Naive thymus-derived CD4-positive, alpha-beta T cell (primary cell): ENCODE measurements at regions not wholly inside any gene's neighbourhood (a gene's known extent, or its start where the extent isn't known, plus 50 kb on each side); places are given as distances from the start of the nearest gene placed in this dataset.

ENCODE experiments used
- ATAC-seq: fragments of 150-1000 bp; cut with Tn5 transposase; 2 replicates; pipeline ENCODE4 v1.10.0; 2021; ENCODE audit warnings: mild to moderate bottlenecking, moderate library complexity
- CTCF ChIA-PET: fragments of 350-600 bp; sonication (Branson Sonifier 250); formaldehyde crosslinking; loops from one replicate; lab custom pipeline; 2021; ENCODE audit warnings: antibody characterized with exemption; lab: Charles Lee
- POLR2A ChIA-PET: fragments of 350-600 bp; sonication (Branson Sonifier 250); formaldehyde crosslinking; loops from one replicate; lab custom pipeline; 2021; ENCODE audit warnings: antibody characterized with exemption, inconsistent platforms; lab: Charles Lee
- DNase-seq, 9 donors: peaks; one replicate each; pipeline versions ENCODE4 v3.0.0 to v3.0.0-alpha.2; 2020 to 2022; ENCODE audit warnings: mixed read lengths in 1 of 9
- H3K27ac ChIP-seq: one replicate; pipeline ENCODE4 v1.7.0; 2013; ENCODE audit warnings: mild to moderate bottlenecking, low read depth, low read length, moderate library complexity
- H3K27me3 ChIP-seq, 2 donors: one replicate each; pipeline ENCODE4 v1.7.0; 2013; ENCODE audit warnings: low read length in 2 of 2, mild to moderate bottlenecking in 2 of 2, moderate library complexity in 2 of 2; ENCODE audit not compliant: control insufficient read depth in 2 of 2, insufficient read depth in 2 of 2
- H3K36me3 ChIP-seq, 3 experiments: 1 replicate in 2 of 3; 2 replicates in 1 of 3; pipeline ENCODE4 v1.7.0; 2013; ENCODE audit warnings: low read length in 3 of 3, mild to moderate bottlenecking in 3 of 3, moderate library complexity in 1 of 3; ENCODE audit not compliant: insufficient read depth in 3 of 3, control insufficient read depth in 2 of 3
- H3K4me1 ChIP-seq, 2 donors: one replicate each; pipeline ENCODE4 v1.7.0; 2013; ENCODE audit warnings: low read length in 2 of 2, mild to moderate bottlenecking in 2 of 2, moderate library complexity in 1 of 2; ENCODE audit not compliant: control insufficient read depth in 2 of 2, insufficient read depth in 2 of 2
- H3K4me3 ChIP-seq: 2 replicates; pipeline ENCODE4 v1.7.0; 2013; ENCODE audit warnings: mild to moderate bottlenecking, low read length
- H3K9me3 ChIP-seq, 3 experiments: 1 replicate in 2 of 3; 2 replicates in 1 of 3; pipeline ENCODE4 v1.7.0; 2013; ENCODE audit warnings: low read length in 3 of 3; ENCODE audit not compliant: control insufficient read depth in 2 of 3
- H3K27ac Mint-ChIP-seq, 9 donors: one replicate each; pipeline ENCODE4 v1.8.0; 2020 to 2022; ENCODE audit warnings: mixed read lengths in 9 of 9, mild to moderate bottlenecking in 8 of 9, moderate library complexity in 5 of 9, inconsistent platforms in 2 of 9
- H3K27me3 Mint-ChIP-seq, 5 donors: one replicate each; pipeline ENCODE4 v1.8.0; 2021 to 2022; ENCODE audit warnings: mixed read lengths in 5 of 5, mild to moderate bottlenecking in 1 of 5
- H3K36me3 Mint-ChIP-seq, 5 donors: one replicate each; pipeline ENCODE4 v1.8.0; 2020 to 2022; ENCODE audit warnings: mixed read lengths in 5 of 5, mild to moderate bottlenecking in 3 of 5, inconsistent platforms in 1 of 5
- H3K4me1 Mint-ChIP-seq, 7 donors: one replicate each; pipeline ENCODE4 v1.8.0; 2020 to 2022; ENCODE audit warnings: mixed read lengths in 7 of 7, mild to moderate bottlenecking in 3 of 7, inconsistent platforms in 1 of 7
- H3K4me3 Mint-ChIP-seq, 10 donors: one replicate each; pipeline ENCODE4 v1.8.0; 2020 to 2022; ENCODE audit warnings: mild to moderate bottlenecking in 10 of 10, mixed read lengths in 10 of 10, moderate library complexity in 6 of 10, inconsistent platforms in 2 of 10
- H3K9me3 Mint-ChIP-seq, 11 donors: one replicate each; pipeline ENCODE4 v1.8.0; 2020 to 2022; ENCODE audit warnings: mixed read lengths in 11 of 11, mild to moderate bottlenecking in 4 of 11, inconsistent platforms in 1 of 11, moderate library complexity in 1 of 11
- intact Hi-C, 2 donors: fragments of 100-400 bp; cut with micrococcal nuclease; formaldehyde crosslinking; loops; one replicate each; pipeline ENCODE4 v1.15.1; 2023

DNA sequence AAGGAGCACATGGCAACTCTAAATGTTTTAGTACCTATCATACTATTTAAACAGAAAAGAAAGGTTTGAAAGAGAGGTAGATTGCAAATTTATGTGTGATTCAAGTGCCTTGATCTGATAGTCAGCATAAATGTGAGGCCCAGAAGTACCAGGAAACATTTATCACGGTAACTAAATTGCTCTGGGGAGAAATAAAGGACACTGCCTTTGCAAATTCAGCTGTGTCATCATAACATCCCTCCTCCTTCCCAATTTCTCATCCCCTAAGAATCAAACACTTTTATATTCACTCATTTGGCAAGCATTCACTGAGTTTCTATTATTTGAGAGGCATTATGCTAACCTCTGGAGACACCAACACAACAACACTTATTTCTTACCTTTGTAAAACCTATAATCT is 563.4 kb upstream of the CA10 start:
- Histone ChIP-seq H3K4me1 (no peaks in the 10 kb centered on the region), H3K27ac (no peak overlapping the region), H3K9me3 (no peaks in the 10 kb centered on the region), H3K36me3 (no peaks in the 10 kb centered on the region), H3K4me3 (no peak overlapping the region), H3K27me3 (no peaks in the 10 kb centered on the region)
- no peak overlapping the region for H3K27ac Mint-ChIP-seq
- H3K9me3 Mint-ChIP-seq, result peaks cover 0 to 24% (median 0%) of the 10 kb centered on the region in 11 donors
- H3K4me1 Mint-ChIP-seq, result no peaks in the 10 kb centered on the region
- H3K36me3 Mint-ChIP-seq, result no peaks in the 10 kb centered on the region
- ChIA-PET POLR2A (no interaction called here), CTCF (no interaction called here)
- no peak overlapping the region for H3K4me3 Mint-ChIP-seq
- ATAC-seq (no peak), DNase-seq (no peak)
- intact Hi-C loops, result no loop called here
- H3K27me3 Mint-ChIP-seq, result no peaks in the 10 kb centered on the region

DNA sequence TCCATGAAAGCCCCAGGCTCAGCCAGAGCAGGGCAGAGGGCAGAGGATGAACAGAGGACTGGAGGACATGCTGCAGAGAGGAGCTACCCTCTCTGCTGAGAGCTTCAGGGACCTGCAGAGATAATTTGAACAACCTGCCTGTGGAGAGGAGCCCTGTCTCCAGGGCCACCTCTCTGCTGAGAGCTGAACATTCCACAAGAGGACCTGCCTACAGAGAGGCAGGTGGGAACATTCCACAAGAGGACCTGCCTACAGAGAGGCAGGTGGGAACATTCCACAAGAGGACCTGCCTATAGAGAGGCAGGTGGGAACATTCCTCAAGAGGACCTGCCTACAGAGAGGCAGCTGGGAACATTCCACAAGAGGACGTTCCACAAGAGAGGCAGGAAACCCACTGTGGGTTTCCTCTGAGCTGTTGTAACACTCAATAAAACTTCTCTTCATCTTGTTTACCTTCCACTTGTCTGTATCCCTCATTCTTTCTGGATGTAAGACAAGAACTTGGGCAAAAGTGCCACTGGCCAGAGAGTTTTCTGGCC is 551.9 kb upstream of the CA10 start:
- Histone ChIP-seq H3K4me3 (no peak overlapping the region), H3K27ac (no peak overlapping the region), H3K4me1 (no peaks in the 10 kb centered on the region), H3K9me3 (no peaks in the 10 kb centered on the region), H3K36me3 (no peaks in the 10 kb centered on the region), H3K27me3 (no peaks in the 10 kb centered on the region)
- no peak overlapping the region for H3K4me3 Mint-ChIP-seq
- intact Hi-C loops, result no loop called here
- ATAC-seq (no peak), DNase-seq (no peak)
- ChIA-PET CTCF (no interaction called here), POLR2A (no interaction called here)
- H3K27me3 Mint-ChIP-seq, result no peaks in the 10 kb centered on the region
- peaks cover 0 to 3% (median 0%) of the 10 kb centered on the region in 5 donors for H3K36me3 Mint-ChIP-seq
- H3K9me3 Mint-ChIP-seq, result peaks cover 0 to 14% (median 4%) of the 10 kb centered on the region in 11 donors
- no peak overlapping the region for H3K27ac Mint-ChIP-seq
- no peaks in the 10 kb centered on the region for H3K4me1 Mint-ChIP-seq

DNA sequence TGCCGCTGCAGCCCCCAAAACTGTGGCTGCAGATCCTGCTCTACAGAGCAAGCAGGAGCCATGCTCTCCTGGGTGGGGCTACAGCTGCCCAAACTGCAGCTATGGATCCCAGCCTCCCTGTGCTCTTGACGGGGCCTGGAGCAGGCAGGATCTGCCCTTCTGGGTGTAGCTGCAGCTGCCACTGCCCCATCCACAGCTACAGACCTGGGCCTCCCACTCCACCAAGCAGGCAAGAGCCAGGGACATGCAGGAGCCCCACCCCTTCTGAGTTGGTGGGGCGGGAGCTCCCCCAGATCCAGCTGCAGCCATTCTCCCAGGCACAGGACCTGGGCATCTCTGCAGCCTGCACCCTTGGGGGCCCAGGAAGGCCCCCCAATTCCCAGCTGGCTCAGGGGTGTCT is 551.2 kb upstream of the CA10 start:
- H3K4me3 ChIP-seq, result no peak overlapping the region
- no peaks in the 10 kb centered on the region for H3K4me1 ChIP-seq
- Mint-ChIP-seq H3K27ac (no peak overlapping the region), H3K4me1 (no peaks in the 10 kb centered on the region), H3K9me3 (peaks cover 0 to 14% (median 4%) of the 10 kb centered on the region in 11 donors), H3K4me3 (no peak overlapping the region), H3K27me3 (no peaks in the 10 kb centered on the region), H3K36me3 (peaks cover 0 to 3% (median 0%) of the 10 kb centered on the region in 5 donors)
- H3K27me3 ChIP-seq, result no peaks in the 10 kb centered on the region
- no peaks in the 10 kb centered on the region for H3K36me3 ChIP-seq
- intact Hi-C loops, result no loop called here
- H3K27ac ChIP-seq, result no peak overlapping the region
- ChIA-PET POLR2A (no interaction called here), CTCF (no interaction called here)
- DNase-seq (no peak), ATAC-seq (no peak)
- H3K9me3 ChIP-seq, result no peaks in the 10 kb centered on the region

DNA sequence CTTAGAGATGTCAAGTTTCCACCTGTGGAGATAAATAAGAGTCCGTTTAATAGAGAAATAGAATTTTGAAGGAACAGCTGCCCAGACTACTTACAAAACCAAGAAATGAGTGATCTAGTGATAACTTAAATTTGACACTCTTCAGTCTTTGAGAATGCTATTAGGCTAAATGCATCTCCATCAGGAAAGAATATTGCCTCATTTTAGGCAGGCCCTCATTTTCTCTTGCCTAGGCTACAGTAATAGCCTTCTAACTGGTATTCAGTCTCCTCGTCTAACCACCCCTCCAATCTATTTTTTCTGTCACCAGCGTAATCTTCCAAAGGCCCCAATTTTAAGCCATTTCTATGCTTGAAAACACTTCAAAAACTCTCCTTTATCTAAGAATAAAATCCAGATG is 537.8 kb upstream of the CA10 start:
- Histone ChIP-seq H3K27me3 (no peaks in the 10 kb centered on the region), H3K27ac (no peak overlapping the region), H3K9me3 (no peaks in the 10 kb centered on the region), H3K4me1 (no peaks in the 10 kb centered on the region), H3K4me3 (no peak overlapping the region), H3K36me3 (no peaks in the 10 kb centered on the region)
- Mint-ChIP-seq H3K9me3 (peaks cover 0 to 3% (median 0%) of the 10 kb centered on the region in 11 donors), H3K36me3 (no peaks in the 10 kb centered on the region), H3K4me1 (no peaks in the 10 kb centered on the region), H3K27me3 (no peaks in the 10 kb centered on the region), H3K27ac (no peak overlapping the region), H3K4me3 (no peak overlapping the region)
- ChIA-PET CTCF (no interaction called here), POLR2A (no interaction called here)
- ATAC-seq (no peak), DNase-seq (no peak)
- intact Hi-C loops, result no loop called here

DNA sequence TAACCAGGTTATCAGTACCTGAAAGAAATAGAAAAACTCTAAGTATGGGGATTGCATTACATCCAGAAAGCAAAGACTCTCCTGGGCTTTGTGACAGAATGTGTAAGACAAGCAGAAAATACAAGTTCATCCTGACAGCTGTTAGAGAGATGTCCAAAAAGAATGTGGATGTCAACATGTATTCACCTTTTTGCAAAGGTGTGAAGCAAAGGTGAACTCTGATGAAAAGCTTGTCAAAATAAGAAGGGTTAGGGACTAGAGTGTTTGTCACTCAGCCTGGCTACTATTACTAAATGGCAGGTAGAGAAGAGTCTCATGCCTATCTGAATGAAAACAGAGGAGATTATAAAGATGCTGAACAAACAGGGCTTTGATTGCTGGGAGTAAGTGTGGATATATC is 527.6 kb upstream of the CA10 start:
- Mint-ChIP-seq H3K36me3 (no peaks in the 10 kb centered on the region), H3K4me3 (no peak overlapping the region), H3K4me1 (no peaks in the 10 kb centered on the region), H3K27me3 (no peaks in the 10 kb centered on the region), H3K9me3 (peaks cover 0 to 7% (median 3%) of the 10 kb centered on the region in 11 donors), H3K27ac (no peak overlapping the region)
- no peak for ATAC-seq
- DNase-seq, result no peak
- Histone ChIP-seq H3K27me3 (no peaks in the 10 kb centered on the region), H3K4me3 (no peak overlapping the region), H3K27ac (no peak overlapping the region), H3K36me3 (no peaks in the 10 kb centered on the region), H3K4me1 (no peaks in the 10 kb centered on the region), H3K9me3 (no peaks in the 10 kb centered on the region)
- intact Hi-C loops, result no loop called here
- ChIA-PET CTCF (no interaction called here), POLR2A (no interaction called here)

DNA sequence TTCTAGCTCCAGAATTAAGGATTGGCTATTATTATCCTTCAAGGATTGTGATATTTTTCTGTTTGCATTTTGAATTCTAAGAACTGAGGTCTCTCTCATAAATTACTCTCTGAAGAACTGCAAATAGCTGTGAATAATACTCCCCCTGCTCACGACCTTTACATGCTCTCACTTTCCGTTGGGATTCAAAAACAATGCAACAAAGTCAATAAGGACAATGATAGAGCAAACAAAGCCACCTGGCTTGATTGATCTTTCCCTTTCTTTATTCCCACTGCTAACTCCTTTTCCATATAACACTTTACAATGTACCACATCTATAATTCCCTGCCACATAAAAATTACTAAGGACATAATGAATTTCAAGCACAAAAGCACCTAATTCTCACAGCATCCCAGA is 523.0 kb upstream of the CA10 start:
- H3K27me3 ChIP-seq, result no peaks in the 10 kb centered on the region
- Mint-ChIP-seq H3K27ac (no peak overlapping the region), H3K4me3 (no peak overlapping the region), H3K4me1 (no peaks in the 10 kb centered on the region), H3K9me3 (peaks cover 12 to 38% (median 21%) of the 10 kb centered on the region in 11 donors), H3K36me3 (no peaks in the 10 kb centered on the region), H3K27me3 (no peaks in the 10 kb centered on the region)
- H3K9me3 ChIP-seq, result peaks cover 0 to 21% (median 5%) of the 10 kb centered on the region in 3 experiments
- no peak overlapping the region for H3K4me3 ChIP-seq
- intact Hi-C loops, result no loop called here
- POLR2A ChIA-PET, result no interaction called here
- CTCF ChIA-PET, result no interaction called here
- ATAC-seq (no peak), DNase-seq (no peak)
- no peak overlapping the region for H3K27ac ChIP-seq
- H3K36me3 ChIP-seq, result no peaks in the 10 kb centered on the region
- H3K4me1 ChIP-seq, result no peaks in the 10 kb centered on the region

DNA sequence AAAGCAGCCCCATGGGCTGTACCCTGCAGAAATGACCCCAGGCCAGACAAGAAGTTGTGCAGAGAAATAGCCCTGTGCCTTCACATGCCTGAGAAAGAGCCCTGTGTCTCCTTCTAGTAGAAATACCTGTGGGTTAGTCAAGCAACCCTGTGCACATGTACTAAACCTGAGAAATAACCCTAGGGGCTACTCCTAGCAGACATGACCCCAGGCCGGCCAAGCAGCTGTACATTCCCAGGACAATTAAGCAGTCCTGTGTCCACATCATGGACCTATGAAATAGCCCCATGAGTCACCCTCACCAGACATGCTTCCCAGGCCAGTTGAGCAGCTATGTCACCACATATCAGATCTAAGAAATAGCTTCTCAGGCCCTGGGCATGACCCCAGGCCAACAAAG is 519.7 kb upstream of the CA10 start:
- peaks cover 0 to 21% (median 5%) of the 10 kb centered on the region in 3 experiments for H3K9me3 ChIP-seq
- H3K27me3 ChIP-seq, result no peaks in the 10 kb centered on the region
- intact Hi-C loops, result no loop called here
- no peak overlapping the region for H3K4me3 ChIP-seq
- Mint-ChIP-seq H3K27me3 (no peaks in the 10 kb centered on the region), H3K4me3 (no peak overlapping the region), H3K9me3 (peaks cover 11 to 45% (median 22%) of the 10 kb centered on the region in 11 donors), H3K4me1 (no peaks in the 10 kb centered on the region), H3K36me3 (no peaks in the 10 kb centered on the region), H3K27ac (no peak overlapping the region)
- H3K27ac ChIP-seq, result no peak overlapping the region
- no peaks in the 10 kb centered on the region for H3K4me1 ChIP-seq
- H3K36me3 ChIP-seq, result no peaks in the 10 kb centered on the region
- ATAC-seq (no peak), DNase-seq (no peak)
- ChIA-PET POLR2A (no interaction called here), CTCF (no interaction called here)
